Heart right ventricle (tissue), 16 donors: ENCODE measurements at regions not wholly inside any gene's neighbourhood (a gene's known extent, or its start where the extent isn't known, plus 50 kb on each side); places are given as distances from the start of the nearest gene placed in this dataset.
"Not testable (repeated sequence)": the region's sequence is repeated elsewhere in the genome, so short reads cannot be mapped to it uniquely, and the experiment has no call there.

Source experiments
- ATAC-seq, 8 donors: fragments of 200-7000 bp; cut with Tn5 transposase; one replicate each; pipeline ENCODE4 v1.9.1; 2020; ENCODE audit warnings: mild to moderate bottlenecking in 8 of 8, moderate library complexity in 8 of 8, moderate number of reproducible peaks in 1 of 8
- DNase-seq, 2 donors: peaks; one replicate each; pipeline ENCODE4 v3.0.0-alpha.2; 2020
- H3K27ac ChIP-seq, 10 donors: fragments of 200-600 bp; sonication (generic) in 2 of 10; one replicate each; pipeline versions ENCODE4 v1.5.0 to v1.8.0; 2020 to 2022; ENCODE audit warnings: mild to moderate bottlenecking in 3 of 10
- H3K27me3 ChIP-seq, 7 donors: fragments of 200-600 bp; one replicate each; pipeline ENCODE4 v1.8.0; 2021 to 2022; ENCODE audit warnings: mild to moderate bottlenecking in 2 of 7
- H3K36me3 ChIP-seq, 9 donors: fragments of 200-600 bp; sonication (generic) in 1 of 9; one replicate each; pipeline versions ENCODE4 v1.5.0 to v1.8.0; 2020 to 2022; ENCODE audit warnings: mild to moderate bottlenecking in 2 of 9
- H3K4me1 ChIP-seq, 9 donors: fragments of 200-600 bp; sonication (generic) in 1 of 9; one replicate each; pipeline versions ENCODE4 v1.5.0 to v1.8.0; 2020 to 2022; ENCODE audit warnings: mild to moderate bottlenecking in 4 of 9
- H3K4me3 ChIP-seq, 10 donors: fragments of 200-600 bp; sonication (generic) in 2 of 10; one replicate each; pipeline versions ENCODE4 v1.5.0 to v1.8.0; 2020 to 2022; ENCODE audit warnings: mild to moderate bottlenecking in 7 of 10, moderate library complexity in 2 of 10
- H3K9me3 ChIP-seq, 11 donors: fragments of 200-600 bp in 10 of 11; sonication (generic) in 2 of 11; one replicate each; pipeline versions ENCODE4 v1.5.0 to v1.8.0; 2013 to 2022; ENCODE audit warnings: mild to moderate bottlenecking in 2 of 11, control low read depth in 1 of 11, moderate library complexity in 1 of 11
- WGBS, 2 donors: extraction: QIAGEN DNeasy Blood & Tissue Kit; methylation state at CpG; one replicate each; pipeline ENCODE4 v1.1.7; 2013; ENCODE audit warnings: inconsistent platforms in 1 of 2; 5-methylcytosine and 5-hydroxymethylcytosine counted together
- intact Hi-C, 10 donors: fragments of 100-400 bp; cut with DNase I; formaldehyde crosslinking; loops; one replicate each; pipeline versions ENCODE4 v1.11.1 to v1.14.2; 2022
- TF ChIP-seq, protein P1 (sequence below), 9 donors: fragments of 200-600 bp; sonication (generic) in 2 of 9; IDR thresholded peaks; one replicate each; pipeline versions ENCODE4 v1.5.0 to v1.8.0; 2021 to 2022; ENCODE audit warnings: antibody characterized with exemption in 9 of 9, mild to moderate bottlenecking in 5 of 9, moderate library complexity in 1 of 9
- donor health status: Arrhythmogenic right ventricular cardiomyopathy.
- donor health status: ischemic (EF 13 %, LVEDD 7.1; RV severe dilation, severe dysfunction).
- donor health status: healthy with polysubstance abuse.
- donor health status: DM: no; HTN: yes; CAD: no.
- donor health status: DM: no; HTN: no; CAD: no.
- donor health status: ischemic (EF 25% LVEDD 6.9; RV normal size, moderate dysfunction).
- donor health status: ischemic (EF 25% LVEDD 5.7; RV mildly dilated, moderate dysfunction).
- donor health status: healthy.
- donor health status: DM: yes; HTN: yes; CAD: no.
- donor health status: Ischemic cardiomyopathy.
- donor health status: ischemic (EF 35%, LVEDD 5.7; RV mildly dilated, moderate dysfunction).
- donor health status: nonischemic (EF 11% LVEDD 7.7; RV severe dilation, severe dysfunction).
- donor health status: DM: yes; HTN: yes; CAD: no.
- donor health status: PGD.
- donor health status: ischemic (EF 29% LVEDD 5.4; RV normal size, mild dysfunction).
- donor health status: nonischemic (EF 23%, LVEDD 6.1; RV moderate dilation, normal function).

DNA sequence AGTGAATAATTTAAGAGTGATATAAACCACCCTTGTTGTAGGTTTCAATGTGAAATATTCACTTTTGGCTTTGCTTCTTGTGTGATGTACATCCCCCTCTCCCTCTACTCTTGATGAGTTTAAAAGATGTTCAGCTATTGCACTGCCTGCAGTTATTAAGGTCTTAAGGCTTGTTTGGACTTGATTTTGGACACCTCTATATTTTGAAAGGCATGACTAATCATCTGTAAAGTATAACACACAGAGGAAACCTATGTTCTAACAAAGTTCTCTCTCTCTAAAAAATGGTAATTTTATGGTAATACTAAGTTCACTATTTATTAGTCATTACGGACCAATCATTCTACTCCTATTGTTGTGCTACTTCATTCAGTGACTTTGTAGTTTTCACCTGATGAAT, 1719.9 kb downstream of the GRIK2 start:
- WGBS, 2 donors, result 91 to 97% methylated on average over 1 of the region's 1 CpG
- ATAC-seq (no peak), DNase-seq (no peak)
- TF ChIP-seq, protein P1, sequence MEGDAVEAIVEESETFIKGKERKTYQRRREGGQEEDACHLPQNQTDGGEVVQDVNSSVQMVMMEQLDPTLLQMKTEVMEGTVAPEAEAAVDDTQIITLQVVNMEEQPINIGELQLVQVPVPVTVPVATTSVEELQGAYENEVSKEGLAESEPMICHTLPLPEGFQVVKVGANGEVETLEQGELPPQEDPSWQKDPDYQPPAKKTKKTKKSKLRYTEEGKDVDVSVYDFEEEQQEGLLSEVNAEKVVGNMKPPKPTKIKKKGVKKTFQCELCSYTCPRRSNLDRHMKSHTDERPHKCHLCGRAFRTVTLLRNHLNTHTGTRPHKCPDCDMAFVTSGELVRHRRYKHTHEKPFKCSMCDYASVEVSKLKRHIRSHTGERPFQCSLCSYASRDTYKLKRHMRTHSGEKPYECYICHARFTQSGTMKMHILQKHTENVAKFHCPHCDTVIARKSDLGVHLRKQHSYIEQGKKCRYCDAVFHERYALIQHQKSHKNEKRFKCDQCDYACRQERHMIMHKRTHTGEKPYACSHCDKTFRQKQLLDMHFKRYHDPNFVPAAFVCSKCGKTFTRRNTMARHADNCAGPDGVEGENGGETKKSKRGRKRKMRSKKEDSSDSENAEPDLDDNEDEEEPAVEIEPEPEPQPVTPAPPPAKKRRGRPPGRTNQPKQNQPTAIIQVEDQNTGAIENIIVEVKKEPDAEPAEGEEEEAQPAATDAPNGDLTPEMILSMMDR (IDR thresholded peaks at IDR 0.05), result no peak
- Histone ChIP-seq H3K27ac (no peak overlapping the region), H3K27me3 (no peaks in the 10 kb centered on the region), H3K4me1 (no peaks in the 10 kb centered on the region), H3K36me3 (no peaks in the 10 kb centered on the region), H3K4me3 (no peak overlapping the region), H3K9me3 (peaks cover 0 to 4% (median 0%) of the 10 kb centered on the region in 11 donors)
- intact Hi-C loops, result no loop called here

DNA sequence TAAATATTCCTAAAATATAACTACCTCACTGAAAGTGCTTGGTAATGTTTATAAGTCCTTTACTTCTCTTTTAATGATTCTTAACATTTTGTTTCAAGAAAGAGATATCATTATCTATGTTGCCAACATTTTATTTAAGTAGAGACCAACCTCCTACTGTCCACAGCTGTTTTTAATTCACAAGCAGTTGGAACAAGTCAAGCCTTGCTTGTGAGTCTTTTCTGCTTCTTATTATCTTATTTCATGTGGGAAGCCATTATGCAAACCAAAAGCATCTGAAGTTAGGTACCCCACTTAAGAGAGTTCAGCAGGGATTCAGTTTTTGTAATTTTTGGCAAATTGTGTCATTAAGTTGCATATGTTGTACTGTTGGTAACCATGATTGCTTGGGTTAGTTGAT, 1714.5 kb downstream of the GRIK2 start:
- H3K9me3 ChIP-seq, result peaks cover 0 to 4% (median 0%) of the 10 kb centered on the region in 11 donors
- no peaks in the 10 kb centered on the region for H3K27me3 ChIP-seq
- H3K4me1 ChIP-seq, result no peaks in the 10 kb centered on the region
- TF ChIP-seq, protein P1 (IDR thresholded peaks at IDR 0.05), result no peak
- intact Hi-C loops, result no loop called here
- no peaks in the 10 kb centered on the region for H3K36me3 ChIP-seq
- ATAC-seq (no peak), DNase-seq (no peak)
- no peak overlapping the region for H3K4me3 ChIP-seq
- no peak overlapping the region for H3K27ac ChIP-seq

DNA sequence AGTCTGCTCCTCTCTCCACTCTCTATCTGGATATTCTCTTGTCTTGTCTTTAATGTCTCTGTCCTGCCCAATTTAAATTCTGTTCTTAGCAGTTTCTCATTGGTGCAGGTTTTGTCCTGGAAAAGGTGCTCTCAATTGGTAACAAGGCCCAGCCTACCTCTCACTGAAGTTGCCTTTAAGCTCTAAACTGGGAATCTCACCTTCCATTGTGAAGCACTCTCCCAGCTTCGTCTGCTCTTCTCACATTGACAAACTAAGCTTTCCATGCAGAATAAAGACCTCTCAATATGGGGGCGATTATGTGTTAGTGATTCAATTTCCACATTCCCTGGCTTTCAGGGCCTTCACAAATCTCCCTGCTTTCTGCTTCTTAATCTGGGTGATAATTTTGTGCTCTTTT, 1712.2 kb downstream of the GRIK2 start:
- H3K9me3 ChIP-seq, result peaks cover 0 to 14% (median 1%) of the 10 kb centered on the region in 11 donors
- no peaks in the 10 kb centered on the region for H3K4me1 ChIP-seq
- no peaks in the 10 kb centered on the region for H3K36me3 ChIP-seq
- no peak overlapping the region for H3K4me3 ChIP-seq
- intact Hi-C loops, result no loop called here
- no peaks in the 10 kb centered on the region for H3K27me3 ChIP-seq
- ATAC-seq (no peak), DNase-seq (no peak)
- 45 to 50% methylated on average over 2 of the region's 2 CpGs for whole genome bisulfite sequencing, 2 donors
- TF ChIP-seq, protein P1 (IDR thresholded peaks at IDR 0.05), result no peak
- H3K27ac ChIP-seq, result no peak overlapping the region

DNA sequence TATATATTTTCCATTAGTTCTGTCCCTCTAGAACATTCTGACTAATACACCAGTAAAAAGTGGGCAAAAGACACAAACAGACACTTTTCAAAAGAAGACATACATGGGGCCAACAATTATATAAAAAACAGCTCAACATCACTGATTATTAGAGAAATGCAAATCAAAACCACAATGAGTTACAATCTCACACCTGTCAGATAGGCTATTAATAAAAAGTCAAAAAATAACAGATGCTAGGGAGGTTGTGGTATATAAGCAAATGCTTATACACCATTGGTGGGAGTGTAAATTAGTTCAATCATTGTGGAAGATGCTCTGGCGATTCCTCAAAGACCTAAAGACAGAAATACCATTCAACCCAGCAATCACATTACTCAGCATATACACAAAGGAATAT, 1707.8 kb downstream of the GRIK2 start:
- intact Hi-C loops, result no loop called here
- no peaks in the 10 kb centered on the region for H3K36me3 ChIP-seq
- H3K4me3 ChIP-seq, result no peak overlapping the region
- H3K27me3 ChIP-seq, result no peaks in the 10 kb centered on the region
- DNase-seq (no peak), ATAC-seq (no peak)
- 92 to 96% methylated on average over 1 of the region's 1 CpG for WGBS, 2 donors
- no peaks in the 10 kb centered on the region for H3K4me1 ChIP-seq
- H3K9me3 ChIP-seq, result peaks cover 0 to 29% (median 9%) of the 10 kb centered on the region in 11 donors
- TF ChIP-seq, protein P1 (IDR thresholded peaks at IDR 0.05), result no peak
- H3K27ac ChIP-seq, result no peak overlapping the region

DNA sequence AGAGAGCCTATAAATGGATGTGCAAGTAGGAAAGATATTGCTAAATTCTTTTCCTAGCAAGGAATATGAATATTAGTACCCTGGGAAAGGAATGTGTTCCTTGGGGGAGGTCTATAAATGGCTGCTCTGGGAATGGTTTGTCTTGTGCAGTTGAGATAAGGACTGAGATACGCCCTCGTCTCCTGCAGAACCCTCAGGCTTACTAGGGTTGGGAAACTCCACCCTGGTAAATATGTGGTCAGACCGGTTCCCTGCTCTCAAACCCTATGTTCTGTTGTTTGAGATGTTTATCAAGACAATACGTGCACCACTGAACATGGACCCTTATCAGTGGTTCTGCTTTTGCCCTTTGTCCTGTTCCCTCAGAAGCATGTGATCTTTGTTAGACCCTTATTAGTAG, 1698.9 kb downstream of the GRIK2 start:
- H3K4me1 ChIP-seq, ATAC-seq, H3K27me3 ChIP-seq, H3K36me3 ChIP-seq, H3K27ac ChIP-seq, intact Hi-C loops, H3K4me3 ChIP-seq, DNase-seq: not testable (repeated sequence)
- H3K9me3 ChIP-seq, result peaks cover 0 to 30% (median 16%) of the 10 kb centered on the region in 11 donors
- WGBS, 2 donors, result 77 to 82% methylated on average over 4 of the region's 4 CpGs
